ENCODE measurements at regions not wholly inside any gene's neighbourhood (a gene's known extent, or its start where the extent isn't known, plus 50 kb on each side); places are given as distances from the start of the nearest gene placed in this dataset.
"Not testable (repeated sequence)": the region's sequence is repeated elsewhere in the genome, so short reads cannot be mapped to it uniquely, and the experiment has no call there.

DNA sequence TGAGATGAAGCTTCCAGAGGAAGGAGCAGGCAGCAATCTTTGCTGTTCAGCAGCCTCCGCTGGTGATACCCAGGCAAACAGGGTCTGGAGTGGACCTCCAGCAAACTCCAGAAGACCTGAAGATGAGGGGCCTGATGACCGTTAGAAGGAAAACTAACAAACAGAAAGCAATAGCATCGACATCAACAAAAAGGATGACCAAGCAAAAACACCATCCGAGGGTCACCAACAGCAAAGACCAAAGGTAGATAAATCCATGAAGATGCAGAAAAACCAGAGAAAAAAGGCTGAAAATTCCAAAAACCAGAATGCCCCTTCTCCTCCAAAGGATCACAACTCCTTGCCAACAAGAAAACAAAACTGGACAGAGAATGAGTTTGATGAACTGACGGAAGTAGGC, 235.9 kb upstream of the NSMCE3 start:
- DNase-seq (ENCODE audit: low spot score): not testable (repeated sequence)

DNA sequence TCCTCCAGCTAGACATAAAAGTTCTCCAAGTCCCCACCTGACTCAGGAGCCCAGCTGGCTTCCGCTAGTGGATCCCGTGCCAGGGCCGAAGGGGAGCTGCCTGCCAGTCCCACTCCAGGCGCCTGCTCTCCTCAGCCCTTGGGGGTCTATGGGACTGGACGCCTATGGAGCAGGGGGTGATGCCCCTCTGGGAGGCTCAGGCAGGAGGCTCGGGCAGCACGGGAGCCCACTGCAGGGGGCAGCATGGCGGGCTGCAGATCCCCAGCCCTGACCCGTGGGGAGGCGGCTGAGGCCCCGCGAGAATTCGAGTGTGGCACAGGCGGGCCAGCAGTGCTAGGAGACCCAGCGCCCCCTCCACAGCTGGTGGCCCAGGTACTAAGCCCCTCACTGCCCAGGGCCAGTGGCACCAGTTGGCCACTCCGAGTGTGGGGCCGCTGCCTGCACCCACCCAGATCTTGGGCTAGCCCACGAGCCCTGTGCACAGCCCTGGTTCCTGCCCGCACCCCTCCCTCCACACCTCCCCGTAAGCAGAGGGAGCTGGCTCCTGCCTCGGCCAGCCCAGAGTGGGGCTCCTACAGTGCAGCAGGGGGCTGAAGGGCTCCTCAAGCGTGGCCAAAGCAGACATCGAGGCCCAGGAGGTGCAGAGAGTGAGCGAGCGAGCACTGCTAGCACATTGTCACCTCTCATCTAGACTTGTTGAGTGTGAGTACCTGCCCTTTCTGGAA, 221.3 kb upstream of the NSMCE3 start:
- no peak for DNase-seq (ENCODE audit: low spot score)

DNA sequence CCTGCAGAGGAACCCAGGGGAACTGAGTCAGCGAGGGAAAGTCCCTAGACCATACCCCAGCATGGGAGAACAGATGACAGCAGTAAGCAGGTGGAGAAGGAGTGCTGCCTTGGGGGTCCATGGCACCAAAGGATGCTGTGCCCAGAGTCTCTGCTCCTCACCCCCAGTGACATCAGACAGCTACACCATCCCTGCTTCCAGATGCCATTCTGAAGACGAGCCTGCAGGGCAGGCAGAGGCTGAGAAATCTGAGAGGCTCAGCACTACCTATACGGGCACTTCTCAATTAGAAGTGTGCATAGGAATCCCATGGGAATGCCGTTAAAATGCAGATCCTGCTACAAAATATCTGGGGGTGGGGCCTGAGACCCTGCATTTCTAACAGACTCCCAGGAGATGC, 211.3 kb upstream of the NSMCE3 start:
- DNase-seq (ENCODE audit: low spot score): no peak

GRCh38 chr15:29480278-29480677, 210.7 kb upstream of the NSMCE3 start:
- no peak for DNase-seq (ENCODE audit: low spot score)

DNA sequence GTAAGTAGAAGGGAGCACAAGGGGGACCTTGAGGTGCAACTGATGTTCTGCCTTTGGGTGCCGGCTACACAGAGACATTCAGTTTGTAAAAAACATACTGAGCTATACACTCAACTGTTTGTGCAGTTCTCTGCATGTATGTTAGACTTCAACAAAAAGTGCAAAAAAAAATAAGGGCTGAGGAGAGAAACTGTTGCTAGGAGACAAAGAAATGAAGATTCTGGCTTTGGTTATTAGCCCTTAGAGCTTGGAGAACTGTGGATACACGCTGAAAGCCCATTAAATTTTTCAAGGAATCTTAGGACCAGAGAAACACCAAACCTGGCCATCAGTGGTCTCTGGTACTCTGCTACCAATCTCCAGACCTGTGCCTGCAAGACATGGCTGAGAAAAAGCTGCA, 207.6 kb upstream of the NSMCE3 start:
- no peak for DNase-seq (ENCODE audit: low spot score)

- DNase-seq (ENCODE audit: low spot score): no peak
These were observed 207.0 kb upstream of the NSMCE3 start for GRCh38 chr15:29476503-29477080.

GRCh38 chr15:29475096-29475495, 205.5 kb upstream of the NSMCE3 start:
- no peak for DNase-seq (ENCODE audit: low spot score)

DNA sequence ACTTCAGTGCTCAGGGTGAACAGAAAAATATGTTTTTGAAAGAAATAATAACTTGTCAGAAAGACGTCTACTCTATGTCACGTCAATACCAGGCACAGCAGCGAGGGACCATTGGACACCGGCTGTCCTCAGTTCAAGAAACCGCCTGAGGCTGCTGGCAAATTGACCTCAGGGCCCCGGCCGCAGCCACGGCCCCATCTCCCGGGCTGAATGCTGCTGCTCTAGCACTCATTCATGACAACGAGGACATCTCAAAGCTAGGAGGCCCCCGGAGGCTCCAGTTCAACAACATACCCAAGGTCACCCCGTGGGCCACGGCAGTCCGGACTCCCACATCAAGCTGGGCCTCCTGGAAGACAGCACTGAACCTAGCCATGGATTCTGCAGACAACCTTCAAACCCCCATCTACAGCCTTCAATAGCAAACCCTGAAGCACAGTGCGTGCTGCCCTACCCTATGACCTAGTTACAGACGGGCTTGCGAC, 204.0 kb upstream of the NSMCE3 start:
- DNase-seq (ENCODE audit: low spot score): no peak

DNA sequence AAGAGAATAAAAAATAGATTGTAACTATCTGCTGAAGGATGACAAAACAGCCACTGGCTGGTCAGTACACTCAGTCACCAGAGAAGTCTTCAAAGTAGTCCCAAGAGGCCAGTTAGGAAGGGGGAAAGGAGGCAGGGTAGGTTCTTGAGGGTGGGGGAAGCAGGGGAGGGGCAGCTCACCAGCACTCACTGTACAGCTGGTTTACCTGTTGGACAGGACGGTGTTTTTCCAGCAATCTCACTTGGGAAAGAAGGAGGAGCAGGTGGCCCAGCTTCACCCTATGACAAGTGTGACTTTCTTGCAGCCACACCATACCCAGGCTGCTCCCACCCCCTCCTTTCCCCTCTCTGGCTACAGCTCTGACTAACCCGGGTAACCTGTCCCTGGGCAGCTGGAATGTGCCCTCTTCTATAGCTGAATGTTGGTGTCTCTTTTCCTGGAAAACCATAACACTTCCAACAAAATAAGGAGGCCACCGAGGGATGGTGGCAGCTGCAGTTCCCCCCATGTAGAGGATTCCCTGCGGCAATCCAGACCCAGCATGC, 203.4 kb upstream of the NSMCE3 start:
- no peak for DNase-seq (ENCODE audit: low spot score)

- DNase-seq (ENCODE audit: low spot score): no peak
These were observed 202.1 kb upstream of the NSMCE3 start for GRCh38 chr15:29471757-29472156.

DNA sequence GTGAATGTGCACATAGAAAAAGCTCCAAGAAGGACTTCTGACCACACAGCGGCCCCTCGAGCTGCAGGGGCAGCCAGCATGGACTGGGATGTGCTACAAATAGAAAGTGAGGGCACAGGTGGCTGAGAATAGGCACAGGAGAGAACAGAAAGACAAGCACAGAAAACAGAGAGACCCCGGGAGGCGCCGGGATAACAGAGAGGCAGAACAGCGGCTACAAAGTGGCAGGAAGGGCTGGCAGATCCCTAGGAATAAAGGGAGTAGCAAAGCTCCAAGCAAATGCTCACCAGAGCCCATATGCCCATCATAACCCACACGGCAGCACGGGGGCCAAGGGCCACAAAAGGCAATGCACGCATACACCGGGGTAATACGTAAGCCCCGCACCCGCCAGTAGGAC, 201.7 kb upstream of the NSMCE3 start:
- DNase-seq (ENCODE audit: low spot score): no peak

DNA sequence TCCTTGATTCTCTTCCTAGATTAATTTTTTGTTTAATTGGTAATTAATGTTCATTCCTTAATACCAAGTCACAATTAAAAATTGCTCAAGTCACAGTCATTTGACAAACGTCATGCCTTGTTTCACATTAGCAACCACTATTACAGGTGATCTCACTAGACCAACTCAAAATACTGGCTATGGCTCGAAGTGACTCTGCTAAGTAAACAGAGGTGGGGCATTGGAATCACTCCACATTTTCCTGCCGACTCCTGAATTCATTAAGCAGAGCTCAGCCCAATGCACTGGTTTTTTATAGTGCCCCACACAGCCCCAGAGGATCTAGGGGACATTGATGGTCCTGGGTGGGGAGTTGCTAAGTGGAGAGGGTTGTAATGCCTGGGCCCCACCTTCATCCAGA, 201.2 kb upstream of the NSMCE3 start:
- DNase-seq (ENCODE audit: low spot score): no peak

- DNase-seq (ENCODE audit: low spot score): peak; percentile 69
These were observed 200.7 kb upstream of the NSMCE3 start for GRCh38 chr15:29470311-29470710.

DNA sequence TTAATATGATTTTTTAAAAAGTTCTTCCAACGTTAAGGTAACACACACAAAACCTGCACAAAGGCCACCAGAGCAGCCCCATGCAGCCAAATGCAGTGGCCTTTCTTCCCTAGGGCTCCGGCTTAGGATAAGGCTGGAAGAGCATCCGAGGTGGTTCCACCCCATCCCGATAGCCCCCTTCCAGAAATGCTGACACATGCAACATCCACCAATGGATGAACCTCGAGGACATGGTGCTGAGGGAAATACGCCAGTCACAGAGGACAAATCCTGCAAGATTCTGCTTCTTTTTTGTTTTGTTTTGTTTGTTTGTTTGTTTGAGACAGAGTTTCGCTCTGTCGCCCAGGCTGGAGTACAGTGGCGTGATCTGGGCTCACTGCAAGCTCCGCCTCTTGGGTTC, 199.3 kb upstream of the NSMCE3 start:
- no peak for DNase-seq (ENCODE audit: low spot score)

DNA sequence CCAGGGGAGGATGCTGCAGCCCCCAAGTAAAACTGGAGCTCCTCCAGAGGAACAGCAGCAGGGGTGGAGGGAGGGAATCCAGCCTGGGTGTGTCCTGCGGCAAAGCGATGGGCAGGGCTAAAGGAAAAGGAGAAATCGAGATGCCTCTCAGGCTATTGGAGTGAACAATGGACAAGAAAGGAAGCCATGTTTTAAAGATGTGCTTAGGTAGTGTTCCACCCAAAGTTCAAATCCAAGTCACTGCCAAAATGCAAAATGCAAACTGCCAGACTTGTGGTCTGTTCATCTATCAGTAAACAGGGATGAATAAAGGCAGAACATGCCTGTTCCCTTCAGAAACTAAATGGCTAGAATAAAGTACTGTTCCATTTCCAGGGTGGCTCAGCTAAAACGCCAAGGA, 197.5 kb upstream of the NSMCE3 start:
- no peak for DNase-seq (ENCODE audit: low spot score)

DNA sequence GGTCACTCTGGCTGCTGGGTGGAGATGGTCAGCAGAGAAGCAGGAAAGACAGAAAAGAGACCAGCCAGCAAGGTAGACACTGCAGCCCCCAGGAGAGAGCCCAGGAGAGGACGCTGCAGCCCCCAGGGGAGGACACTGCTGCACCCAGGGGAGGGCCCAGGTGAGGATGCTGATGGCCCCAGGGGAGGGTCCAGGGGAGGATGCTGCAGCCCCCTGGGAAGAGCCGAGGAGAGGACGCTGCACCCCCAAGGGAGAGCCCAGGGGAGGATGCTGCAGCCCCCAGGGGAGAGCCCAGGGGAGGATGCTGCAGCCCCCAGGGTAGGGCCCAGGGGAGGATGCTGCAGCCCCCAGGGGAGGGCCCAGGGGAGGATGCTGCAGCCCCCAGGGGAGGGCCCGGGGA, 196.7 kb upstream of the NSMCE3 start:
- no peak for DNase-seq (ENCODE audit: low spot score)

GRCh38 chr15:29465816-29466215, 196.2 kb upstream of the NSMCE3 start:
- DNase-seq (ENCODE audit: low spot score): peak; percentile 83

DNA sequence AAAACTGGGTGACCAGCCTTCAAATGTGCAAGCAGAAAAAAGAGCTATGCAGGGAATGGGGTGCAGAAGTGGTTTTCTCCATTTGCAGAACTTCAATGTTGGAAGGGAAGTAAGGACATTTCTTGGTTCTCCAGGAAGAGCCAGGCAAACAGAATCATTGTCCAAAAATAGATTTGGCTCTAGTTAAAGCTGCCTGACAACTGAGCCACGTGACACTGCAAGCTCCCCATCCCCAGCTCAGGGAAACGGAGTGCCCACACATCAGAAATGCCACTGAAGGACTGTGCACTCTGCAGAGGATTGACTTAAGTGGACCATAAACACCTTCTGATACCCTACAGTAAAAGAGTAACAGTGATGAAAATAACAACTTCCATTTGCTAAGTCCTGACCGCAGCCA, 195.6 kb upstream of the NSMCE3 start:
- DNase-seq (ENCODE audit: low spot score): peak; percentile 63

- DNase-seq (ENCODE audit: low spot score): no peak
These were observed 192.3 kb upstream of the NSMCE3 start for GRCh38 chr15:29461877-29462276.

- no peak for DNase-seq (ENCODE audit: low spot score)
These were observed 188.7 kb upstream of the NSMCE3 start for GRCh38 chr15:29458361-29458760.

GRCh38 chr15:29457729-29458128, 188.1 kb upstream of the NSMCE3 start:
- DNase-seq (ENCODE audit: low spot score): no peak

GRCh38 chr15:29456964-29457363, 187.3 kb upstream of the NSMCE3 start:
- DNase-seq (ENCODE audit: low spot score): no peak

DNA sequence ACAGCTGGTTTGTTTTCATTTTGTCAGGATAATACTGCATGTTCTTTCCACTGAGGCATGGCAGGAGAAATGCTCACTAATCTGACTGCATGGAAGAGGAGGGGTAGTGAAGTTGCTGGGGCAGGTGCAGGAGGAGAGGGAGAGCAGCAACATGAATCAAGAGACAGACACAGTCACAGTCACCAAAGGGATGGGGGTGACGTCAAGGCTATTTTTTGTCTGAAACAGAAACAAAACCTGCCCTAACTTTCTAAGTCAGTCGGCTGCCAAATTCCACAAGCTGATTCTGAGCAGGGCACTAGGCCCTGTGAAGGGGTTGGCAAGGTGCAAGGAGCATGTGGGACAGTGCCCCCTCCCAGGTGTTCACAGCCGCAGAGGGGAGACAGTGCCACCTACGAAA, 186.6 kb upstream of the NSMCE3 start:
- no peak for DNase-seq (ENCODE audit: low spot score)

GRCh38 chr15:29455530-29455929, 185.9 kb upstream of the NSMCE3 start:
- no peak for DNase-seq (ENCODE audit: low spot score)
